ENCODE measurements at regions not wholly inside any gene's neighbourhood (a gene's known extent, or its start where the extent isn't known, plus 50 kb on each side); places are given as distances from the start of the nearest gene placed in this dataset.

DNA sequence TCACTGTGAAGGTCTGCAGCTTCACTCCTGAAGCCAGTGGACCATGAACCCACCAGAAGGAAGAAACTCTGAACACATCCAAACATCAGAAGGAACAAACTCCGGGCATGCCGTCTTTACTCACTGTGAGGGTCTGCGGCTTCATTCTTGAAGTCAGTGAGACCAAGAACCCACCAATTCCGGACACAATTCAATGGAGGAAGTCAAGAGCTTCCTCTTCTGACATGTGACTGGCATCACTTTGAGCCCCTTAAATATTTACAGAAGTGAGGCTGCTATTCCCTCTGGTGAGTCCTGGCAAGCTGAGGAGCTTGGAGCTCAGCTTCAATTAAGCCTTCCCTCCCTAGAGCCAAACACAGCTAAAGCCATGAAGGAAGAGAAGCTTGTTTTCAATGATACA, 103.5 kb upstream of the SRD5A3 start:
- TF ChIP-seq, protein P1, sequence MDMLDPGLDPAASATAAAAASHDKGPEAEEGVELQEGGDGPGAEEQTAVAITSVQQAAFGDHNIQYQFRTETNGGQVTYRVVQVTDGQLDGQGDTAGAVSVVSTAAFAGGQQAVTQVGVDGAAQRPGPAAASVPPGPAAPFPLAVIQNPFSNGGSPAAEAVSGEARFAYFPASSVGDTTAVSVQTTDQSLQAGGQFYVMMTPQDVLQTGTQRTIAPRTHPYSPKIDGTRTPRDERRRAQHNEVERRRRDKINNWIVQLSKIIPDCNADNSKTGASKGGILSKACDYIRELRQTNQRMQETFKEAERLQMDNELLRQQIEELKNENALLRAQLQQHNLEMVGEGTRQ (IDR thresholded peaks at IDR 0.05), result no peak
- TF ChIP-seq, protein P2, sequence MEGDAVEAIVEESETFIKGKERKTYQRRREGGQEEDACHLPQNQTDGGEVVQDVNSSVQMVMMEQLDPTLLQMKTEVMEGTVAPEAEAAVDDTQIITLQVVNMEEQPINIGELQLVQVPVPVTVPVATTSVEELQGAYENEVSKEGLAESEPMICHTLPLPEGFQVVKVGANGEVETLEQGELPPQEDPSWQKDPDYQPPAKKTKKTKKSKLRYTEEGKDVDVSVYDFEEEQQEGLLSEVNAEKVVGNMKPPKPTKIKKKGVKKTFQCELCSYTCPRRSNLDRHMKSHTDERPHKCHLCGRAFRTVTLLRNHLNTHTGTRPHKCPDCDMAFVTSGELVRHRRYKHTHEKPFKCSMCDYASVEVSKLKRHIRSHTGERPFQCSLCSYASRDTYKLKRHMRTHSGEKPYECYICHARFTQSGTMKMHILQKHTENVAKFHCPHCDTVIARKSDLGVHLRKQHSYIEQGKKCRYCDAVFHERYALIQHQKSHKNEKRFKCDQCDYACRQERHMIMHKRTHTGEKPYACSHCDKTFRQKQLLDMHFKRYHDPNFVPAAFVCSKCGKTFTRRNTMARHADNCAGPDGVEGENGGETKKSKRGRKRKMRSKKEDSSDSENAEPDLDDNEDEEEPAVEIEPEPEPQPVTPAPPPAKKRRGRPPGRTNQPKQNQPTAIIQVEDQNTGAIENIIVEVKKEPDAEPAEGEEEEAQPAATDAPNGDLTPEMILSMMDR (IDR thresholded peaks at IDR 0.05), result no peak
- TF ChIP-seq POLR2A (IDR thresholded peaks at IDR 0.05; ENCODE audit: low read length) (no peak), CHD2 (IDR thresholded peaks at IDR 0.05; ENCODE audit: low read length, partially characterized antibody) (no peak), HDAC2 (IDR thresholded peaks at IDR 0.05) (no peak), KDM5A (IDR thresholded peaks at IDR 0.05) (no peak), SMC3 (IDR thresholded peaks at IDR 0.05) (no peak), JUNB (IDR thresholded peaks at IDR 0.05) (no peak)
- TF ChIP-seq, protein P3, sequence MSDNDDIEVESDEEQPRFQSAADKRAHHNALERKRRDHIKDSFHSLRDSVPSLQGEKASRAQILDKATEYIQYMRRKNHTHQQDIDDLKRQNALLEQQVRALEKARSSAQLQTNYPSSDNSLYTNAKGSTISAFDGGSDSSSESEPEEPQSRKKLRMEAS (IDR thresholded peaks at IDR 0.05), result no peak
- TF ChIP-seq, protein P4, sequence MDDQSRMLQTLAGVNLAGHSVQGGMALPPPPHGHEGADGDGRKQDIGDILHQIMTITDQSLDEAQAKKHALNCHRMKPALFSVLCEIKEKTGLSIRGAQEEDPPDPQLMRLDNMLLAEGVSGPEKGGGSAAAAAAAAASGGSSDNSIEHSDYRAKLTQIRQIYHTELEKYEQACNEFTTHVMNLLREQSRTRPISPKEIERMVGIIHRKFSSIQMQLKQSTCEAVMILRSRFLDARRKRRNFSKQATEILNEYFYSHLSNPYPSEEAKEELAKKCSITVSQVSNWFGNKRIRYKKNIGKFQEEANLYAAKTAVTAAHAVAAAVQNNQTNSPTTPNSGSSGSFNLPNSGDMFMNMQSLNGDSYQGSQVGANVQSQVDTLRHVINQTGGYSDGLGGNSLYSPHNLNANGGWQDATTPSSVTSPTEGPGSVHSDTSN (IDR thresholded peaks at IDR 0.05), result no peak

Data from A549 (cell line).